HUES6 (cell line): ENCODE measurements at regions not wholly inside any gene's neighbourhood (a gene's known extent, or its start where the extent isn't known, plus 50 kb on each side); places are given as distances from the start of the nearest gene placed in this dataset.

Source experiments
- H3K27ac ChIP-seq: 2 replicates; pipeline ENCODE4 v1.7.0; 2013; ENCODE audit warnings: low read depth, mild to moderate bottlenecking, low read length, inconsistent platforms
- H3K27me3 ChIP-seq: 2 replicates; pipeline ENCODE4 v1.6.1; 2013; ENCODE audit warnings: low read length; ENCODE audit not compliant: control insufficient read depth, insufficient read depth
- H3K36me3 ChIP-seq: 2 replicates; pipeline ENCODE4 v1.6.1; 2013; ENCODE audit warnings: low read length; ENCODE audit not compliant: control insufficient read depth, insufficient read depth
- H3K4me1 ChIP-seq: 2 replicates; pipeline ENCODE4 v1.6.1; 2013; ENCODE audit warnings: low read length; ENCODE audit not compliant: control insufficient read depth, insufficient read depth
- H3K4me3 ChIP-seq: 2 replicates; pipeline ENCODE4 v1.5.1; 2013; ENCODE audit warnings: low read depth, low read length
- H3K9ac ChIP-seq: one replicate; pipeline ENCODE4 v1.6.1; 2013; ENCODE audit warnings: mild to moderate bottlenecking, low read length
- H3K9me3 ChIP-seq: 2 replicates; pipeline ENCODE4 v1.6.1; 2013; ENCODE audit warnings: low read depth, low read length; ENCODE audit not compliant: control insufficient read depth, insufficient read depth

GRCh38 chr10:117925369-117925768, 121.4 kb downstream of the RAB11FIP2 start:
- Histone ChIP-seq H3K4me3 (no peak overlapping the region), H3K27me3 (no peaks in the 10 kb centered on the region), H3K36me3 (no peaks in the 10 kb centered on the region), H3K9me3 (no peaks in the 10 kb centered on the region), H3K4me1 (peaks cover 6% of the 10 kb centered on the region), H3K9ac (no peak overlapping the region), H3K27ac (no peak overlapping the region)

- no peak overlapping the region for H3K9ac ChIP-seq
- H3K4me3 ChIP-seq = no peak overlapping the region
- no peaks in the 10 kb centered on the region for H3K36me3 ChIP-seq
- no peak overlapping the region for H3K27ac ChIP-seq
- no peaks in the 10 kb centered on the region for H3K27me3 ChIP-seq
- no peaks in the 10 kb centered on the region for H3K9me3 ChIP-seq
- peaks cover 6% of the 10 kb centered on the region for H3K4me1 ChIP-seq
Observed at GRCh38 chr10:117926491-117926890, 120.2 kb downstream of the RAB11FIP2 start.

GRCh38 chr10:117927332-117927731, 119.4 kb downstream of the RAB11FIP2 start:
- Histone ChIP-seq H3K36me3 (no peaks in the 10 kb centered on the region), H3K9me3 (no peaks in the 10 kb centered on the region), H3K27ac (no peak overlapping the region)

GRCh38 chr10:117927871-117928270, 118.9 kb downstream of the RAB11FIP2 start:
- Histone ChIP-seq H3K27me3 (no peaks in the 10 kb centered on the region), H3K9me3 (no peaks in the 10 kb centered on the region), H3K4me1 (peaks cover 6% of the 10 kb centered on the region), H3K27ac (no peak overlapping the region), H3K36me3 (no peaks in the 10 kb centered on the region), H3K9ac (no peak overlapping the region), H3K4me3 (no peak overlapping the region)

More at GRCh38 chr10:117927332-117927731, 119.4 kb downstream of the RAB11FIP2 start:
- Histone ChIP-seq H3K27me3 (no peaks in the 10 kb centered on the region), H3K9ac (no peak overlapping the region), H3K4me3 (no peak overlapping the region), H3K4me1 (peaks cover 6% of the 10 kb centered on the region)

- Histone ChIP-seq H3K4me3 (no peak overlapping the region), H3K9me3 (no peaks in the 10 kb centered on the region), H3K27ac (no peak overlapping the region), H3K4me1 (peaks cover 6% of the 10 kb centered on the region), H3K27me3 (no peaks in the 10 kb centered on the region), H3K9ac (no peak overlapping the region), H3K36me3 (no peaks in the 10 kb centered on the region)
Observed at GRCh38 chr10:117928281-117928680, 118.5 kb downstream of the RAB11FIP2 start.

GRCh38 chr10:117928741-117929140, 118.0 kb downstream of the RAB11FIP2 start:
- H3K27me3 ChIP-seq = no peaks in the 10 kb centered on the region

GRCh38 chr10:117929327-117930067, 117.2 kb downstream of the RAB11FIP2 start:
- no peaks in the 10 kb centered on the region for H3K27me3 ChIP-seq
- H3K9me3 ChIP-seq = no peaks in the 10 kb centered on the region
- H3K27ac ChIP-seq = no peak overlapping the region
- H3K4me1 ChIP-seq = peaks cover 9% of the 10 kb centered on the region
- H3K9ac ChIP-seq = no peak overlapping the region
- H3K36me3 ChIP-seq = no peaks in the 10 kb centered on the region
- no peak overlapping the region for H3K4me3 ChIP-seq

More at GRCh38 chr10:117928741-117929140, 118.0 kb downstream of the RAB11FIP2 start:
- Histone ChIP-seq H3K4me1 (peaks cover 6% of the 10 kb centered on the region), H3K36me3 (no peaks in the 10 kb centered on the region), H3K4me3 (no peak overlapping the region), H3K9ac (no peak overlapping the region), H3K9me3 (no peaks in the 10 kb centered on the region), H3K27ac (no peak overlapping the region)

GRCh38 chr10:117931078-117931477, 115.7 kb downstream of the RAB11FIP2 start:
- no peak overlapping the region for H3K4me3 ChIP-seq
- H3K9ac ChIP-seq = no peak overlapping the region
- H3K27ac ChIP-seq = no peak overlapping the region
- H3K4me1 ChIP-seq = peaks cover 19% of the 10 kb centered on the region
- no peaks in the 10 kb centered on the region for H3K27me3 ChIP-seq
- H3K36me3 ChIP-seq = no peaks in the 10 kb centered on the region
- no peaks in the 10 kb centered on the region for H3K9me3 ChIP-seq

- Histone ChIP-seq H3K27me3 (no peaks in the 10 kb centered on the region), H3K36me3 (no peaks in the 10 kb centered on the region), H3K27ac (no peak overlapping the region), H3K4me3 (no peak overlapping the region), H3K9ac (no peak overlapping the region), H3K4me1 (peaks cover 20% of the 10 kb centered on the region), H3K9me3 (no peaks in the 10 kb centered on the region)
Observed at GRCh38 chr10:117933036-117933435, 113.7 kb downstream of the RAB11FIP2 start.

- Histone ChIP-seq H3K27me3 (no peaks in the 10 kb centered on the region), H3K4me3 (no peak overlapping the region), H3K27ac (no peak overlapping the region), H3K4me1 (peaks cover 17% of the 10 kb centered on the region), H3K36me3 (no peaks in the 10 kb centered on the region), H3K9me3 (no peaks in the 10 kb centered on the region), H3K9ac (no peak overlapping the region)
Observed at GRCh38 chr10:117934477-117934876, 112.3 kb downstream of the RAB11FIP2 start.

- Histone ChIP-seq H3K4me3 (no peak overlapping the region), H3K9me3 (no peaks in the 10 kb centered on the region), H3K4me1 (peaks cover 14% of the 10 kb centered on the region; the same call in 1 of the 2 replicates), H3K36me3 (no peaks in the 10 kb centered on the region), H3K9ac (no peak overlapping the region), H3K27me3 (no peaks in the 10 kb centered on the region), H3K27ac (no peak overlapping the region)
Observed at GRCh38 chr10:117936141-117936540, 110.6 kb downstream of the RAB11FIP2 start.
